ENCODE measurements at regions not wholly inside any gene's neighbourhood (a gene's known extent, or its start where the extent isn't known, plus 50 kb on each side); places are given as distances from the start of the nearest gene placed in this dataset.

- DNase-seq = no peak
These were observed 91.9 kb upstream of the CDH4 start for GRCh38 chr20:61159957-61160686.

- DNase-seq = no peak
These were observed 90.2 kb upstream of the CDH4 start for GRCh38 chr20:61161726-61162390.

- DNase-seq = no peak
These were observed 89.6 kb upstream of the CDH4 start for GRCh38 chr20:61162451-61162850.

GRCh38 chr20:61163031-61163430 is 89.0 kb upstream of the CDH4 start:
- DNase-seq = no peak

GRCh38 chr20:61166324-61166723 is 85.7 kb upstream of the CDH4 start:
- DNase-seq = no peak

GRCh38 chr20:61168605-61169004 is 83.5 kb upstream of the CDH4 start:
- no peak for DNase-seq

- no peak for DNase-seq
These were observed 82.2 kb upstream of the CDH4 start for GRCh38 chr20:61169874-61170273.

- DNase-seq = no peak
These were observed 81.4 kb upstream of the CDH4 start for GRCh38 chr20:61170496-61171320.

- DNase-seq = no peak
These were observed 78.8 kb upstream of the CDH4 start for GRCh38 chr20:61173267-61173666.

- DNase-seq = no peak
These were observed 77.9 kb upstream of the CDH4 start for GRCh38 chr20:61173961-61174725.

GRCh38 chr20:61176874-61177273 is 75.2 kb upstream of the CDH4 start:
- DNase-seq = no peak

- DNase-seq = no peak
These were observed 73.5 kb upstream of the CDH4 start for GRCh38 chr20:61178551-61179071.

GRCh38 chr20:61184194-61184593 is 67.9 kb upstream of the CDH4 start:
- DNase-seq = no peak

GRCh38 chr20:61185181-61185580 is 66.9 kb upstream of the CDH4 start:
- DNase-seq = no peak

GRCh38 chr20:61185841-61186601 is 66.0 kb upstream of the CDH4 start:
- DNase-seq = no peak

GRCh38 chr20:61186771-61187472 is 65.1 kb upstream of the CDH4 start:
- no peak for DNase-seq

- no peak for DNase-seq
These were observed 62.5 kb upstream of the CDH4 start for GRCh38 chr20:61189534-61189933.

GRCh38 chr20:61191096-61191495 is 61.0 kb upstream of the CDH4 start:
- no peak for DNase-seq

- DNase-seq = no peak
These were observed 59.6 kb upstream of the CDH4 start for GRCh38 chr20:61192337-61192950.

- DNase-seq = no peak
These were observed 58.9 kb upstream of the CDH4 start for GRCh38 chr20:61193164-61193563.

Measured in activated CD4-positive, alpha-beta T cell treated with anti-CD3 and anti-CD28 coated beads, Interleukin-2, amount 50 U/mL, for 16 hours (primary cell).